ENCODE measurements at regions not wholly inside any gene's neighbourhood (a gene's known extent, or its start where the extent isn't known, plus 50 kb on each side); places are given as distances from the start of the nearest gene placed in this dataset.
"Not testable (repeated sequence)": the region's sequence is repeated elsewhere in the genome, so short reads cannot be mapped to it uniquely, and the experiment has no call there.

GRCh38 chr2:234590076-234590475 lies 93.2 kb upstream of the ARL4C start:
- DNase-seq: no peak

- no peak for DNase-seq
Measured at GRCh38 chr2:234588054-234588430, 91.2 kb upstream of the ARL4C start.

- no peak for DNase-seq
Measured at GRCh38 chr2:234587341-234588053, 90.6 kb upstream of the ARL4C start.

GRCh38 chr2:234583331-234583730 lies 86.5 kb upstream of the ARL4C start:
- no peak for DNase-seq

- DNase-seq: no peak
Measured at GRCh38 chr2:234580686-234581085, 83.8 kb upstream of the ARL4C start.

- no peak for DNase-seq
Measured at GRCh38 chr2:234579231-234579962, 82.5 kb upstream of the ARL4C start.

GRCh38 chr2:234578389-234578788 lies 81.5 kb upstream of the ARL4C start:
- DNase-seq: no peak

GRCh38 chr2:234577191-234577590 lies 80.3 kb upstream of the ARL4C start:
- no peak for DNase-seq

GRCh38 chr2:234571620-234572407 lies 74.9 kb upstream of the ARL4C start:
- DNase-seq: no peak

- DNase-seq: no peak
Measured at GRCh38 chr2:234570476-234570875, 73.6 kb upstream of the ARL4C start.

- DNase-seq: no peak
Measured at GRCh38 chr2:234569776-234570430, 73.0 kb upstream of the ARL4C start.

GRCh38 chr2:234566622-234567021 lies 69.7 kb upstream of the ARL4C start:
- DNase-seq: no peak

- DNase-seq: no peak
Measured at GRCh38 chr2:234565842-234566619, 69.2 kb upstream of the ARL4C start.

GRCh38 chr2:234565201-234565600 lies 68.3 kb upstream of the ARL4C start:
- no peak for DNase-seq

GRCh38 chr2:234564699-234565098 lies 67.8 kb upstream of the ARL4C start:
- no peak for DNase-seq

GRCh38 chr2:234559609-234560008 lies 62.7 kb upstream of the ARL4C start:
- no peak for DNase-seq

GRCh38 chr2:234558642-234559041 lies 61.8 kb upstream of the ARL4C start:
- no peak for DNase-seq

- no peak for DNase-seq
Measured at GRCh38 chr2:234556848-234557573, 60.1 kb upstream of the ARL4C start.

GRCh38 chr2:234555616-234556249 lies 58.9 kb upstream of the ARL4C start:
- no peak for DNase-seq

- DNase-seq: no peak
Measured at GRCh38 chr2:234555161-234555560, 58.3 kb upstream of the ARL4C start.

- not testable (repeated sequence) for DNase-seq
Measured at GRCh38 chr2:234553223-234553622, 56.3 kb upstream of the ARL4C start.
